GM23338 (cell line): ENCODE measurements at regions not wholly inside any gene's neighbourhood (a gene's known extent, or its start where the extent isn't known, plus 50 kb on each side); places are given as distances from the start of the nearest gene placed in this dataset.

Experiments
- ATAC-seq: fragments of 200-7000 bp; cut with Tn5 transposase; 3 replicates; pipeline ENCODE4 v1.9.1; 2020
- DNase-seq: peaks from one replicate; pipeline ENCODE4 v3.0.0-alpha.2; 2015; ENCODE audit warnings: low spot score
- H2AFZ ChIP-seq: fragments of 200-600 bp; sonication (generic); 2 replicates; pipeline ENCODE4 v1.8.0; 2016; ENCODE audit warnings: antibody characterized with exemption, mild to moderate bottlenecking, moderate library complexity
- H3F3A ChIP-seq: fragments of 200-600 bp; sonication (generic); replicated peaks from 2 replicates; pipeline ENCODE4 v1.8.0; 2017; ENCODE audit warnings: antibody characterized with exemption, mixed run types, low read depth
- H3K27ac ChIP-seq: fragments of 200-600 bp; sonication (generic); 2 replicates; pipeline ENCODE4 v1.6.1; 2016; ENCODE audit warnings: low read depth
- H3K27me3 ChIP-seq: fragments of 200-600 bp; sonication (generic); 2 replicates; pipeline ENCODE4 v1.8.0; 2016; ENCODE audit warnings: mild to moderate bottlenecking, mixed run types, moderate library complexity; ENCODE audit not compliant: insufficient read depth
- H3K36me3 ChIP-seq: fragments of 200-600 bp; sonication (generic); 2 replicates; pipeline ENCODE4 v1.8.0; 2016; ENCODE audit warnings: mild to moderate bottlenecking; ENCODE audit not compliant: insufficient read depth
- H3K4me1 ChIP-seq: fragments of 200-600 bp; sonication (generic); 2 replicates; pipeline ENCODE4 v1.8.0; 2016; ENCODE audit warnings: mild to moderate bottlenecking, moderate library complexity; ENCODE audit not compliant: insufficient read depth
- H3K4me2 ChIP-seq: fragments of 200-600 bp; sonication (generic); 2 replicates; pipeline ENCODE4 v1.7.1; 2017; ENCODE audit warnings: mixed run types
- H3K4me3 ChIP-seq: fragments of 200-600 bp; sonication (generic); 2 replicates; pipeline ENCODE4 v1.6.1; 2016; ENCODE audit warnings: mixed run types
- H3K79me2 ChIP-seq: fragments of 200-600 bp; sonication (generic); replicated peaks from 2 replicates; pipeline ENCODE4 v1.8.0; 2017; ENCODE audit warnings: mild to moderate bottlenecking; ENCODE audit not compliant: insufficient read depth
- H3K9me2 ChIP-seq: fragments of 200-600 bp; sonication (generic); 2 replicates; pipeline ENCODE4 v1.8.0; 2017; ENCODE audit not compliant: insufficient read depth
- H4K20me1 ChIP-seq: fragments of 200-600 bp; sonication (generic); replicated peaks from 2 replicates; pipeline ENCODE4 v1.8.0; 2017; ENCODE audit warnings: mild to moderate bottlenecking; ENCODE audit not compliant: insufficient read depth
- H3K27ac Mint-ChIP-seq: 2 replicates; pipeline ENCODE4 v1.8.0; 2020; ENCODE audit warnings: inconsistent platforms, mild to moderate bottlenecking, moderate library complexity, mixed read lengths
- H3K27me3 Mint-ChIP-seq: 3 replicates; pipeline ENCODE4 v1.8.0; 2022; ENCODE audit warnings: low read depth, mild to moderate bottlenecking, moderate library complexity, mixed read lengths, inconsistent platforms; ENCODE audit not compliant: insufficient read depth, poor library complexity
- H3K36me3 Mint-ChIP-seq: 3 replicates; pipeline ENCODE4 v1.8.0; 2021; ENCODE audit warnings: low read depth, mild to moderate bottlenecking, inconsistent platforms, moderate library complexity, mixed read lengths
- H3K4me1 Mint-ChIP-seq: 3 replicates; pipeline ENCODE4 v1.8.0; 2020; ENCODE audit warnings: mild to moderate bottlenecking, inconsistent platforms, mixed read lengths
- H3K4me3 Mint-ChIP-seq: 3 replicates; pipeline ENCODE4 v1.8.0; 2021; ENCODE audit warnings: moderate library complexity, mild to moderate bottlenecking, inconsistent platforms, mixed read lengths
- H3K9me3 Mint-ChIP-seq: 3 replicates; pipeline ENCODE4 v1.8.0; 2020; ENCODE audit warnings: moderate library complexity, mild to moderate bottlenecking, inconsistent platforms, mixed read lengths
- CTCF ChIP-seq, 2 experiments: fragments of 200-600 bp in 1 of 2; sonication (generic) in 1 of 2; conservative IDR thresholded peaks; 2 replicates each; pipeline versions ENCODE4 v1.5.1 to v1.6.1; 2016 to 2017; ENCODE audit warnings: antibody characterized with exemption in 2 of 2, low read depth in 2 of 2, mild to moderate bottlenecking in 2 of 2, moderate library complexity in 1 of 2
- ETS1 ChIP-seq: IDR thresholded peaks from 2 replicates; pipeline ENCODE4 v1.6.1; 2016; ENCODE audit warnings: antibody characterized with exemption
- EZH2 ChIP-seq: fragments of 200-600 bp; sonication (generic); IDR thresholded peaks from one replicate; pipeline ENCODE4 v1.8.0; 2017; ENCODE audit warnings: antibody characterized with exemption, mild to moderate bottlenecking, low read depth; ENCODE audit not compliant: unreplicated experiment
- NANOG ChIP-seq: IDR thresholded peaks from 2 replicates; pipeline ENCODE4 v1.6.1; 2016; ENCODE audit warnings: antibody characterized with exemption, borderline replicate concordance
- POLR2AphosphoS5 ChIP-seq: IDR thresholded peaks from 2 replicates; pipeline ENCODE4 v1.6.1; 2016; ENCODE audit warnings: antibody characterized with exemption, low read depth
- REST ChIP-seq: IDR thresholded peaks from one replicate; pipeline ENCODE4 v1.6.1; 2018; ENCODE audit warnings: antibody characterized with exemption; ENCODE audit not compliant: unreplicated experiment
- STAT1 ChIP-seq: IDR thresholded peaks from one replicate; pipeline ENCODE4 v1.6.1; 2016; ENCODE audit warnings: antibody characterized with exemption; ENCODE audit not compliant: unreplicated experiment
- ZNF114 ChIP-seq: fragments of 250-450 bp; sonication (Bioruptor Pico); IDR thresholded peaks from 2 replicates; pipeline ENCODE4 v1.5.0; 2020; ENCODE audit warnings: mild to moderate bottlenecking, moderate library complexity
- ZNF331 ChIP-seq: fragments of 250-450 bp; sonication (Bioruptor Pico); IDR thresholded peaks from 2 replicates; pipeline ENCODE4 v1.5.0; 2020; ENCODE audit warnings: low read depth, mild to moderate bottlenecking, moderate library complexity

GRCh38 chr3:135449046-135449445, 516.5 kb upstream of the PPP2R3A start:
- no peak overlapping the region for H2AFZ ChIP-seq
- Mint-ChIP-seq H3K27ac (no peak overlapping the region), H3K36me3 (no peaks in the 10 kb centered on the region; the same call in 2 of the 3 replicates), H3K4me3 (no peak overlapping the region), H3K27me3 (peaks cover 3% of the 10 kb centered on the region), H3K4me1 (peaks cover 8% of the 10 kb centered on the region; the same call in 1 of the 3 replicates), H3K9me3 (no peaks in the 10 kb centered on the region; the same call in 2 of the 3 replicates)
- H3F3A ChIP-seq = no peaks in the 10 kb centered on the region
- no peaks in the 10 kb centered on the region; the same call in 1 of the 2 replicates for H3K9me2 ChIP-seq
- no peak overlapping the region for H3K4me3 ChIP-seq
- no peaks in the 10 kb centered on the region for H3K79me2 ChIP-seq
- no peak overlapping the region for H3K27ac ChIP-seq
- ATAC-seq (no peak), DNase-seq (no peak)
- no peak overlapping the region for H3K4me2 ChIP-seq
- no peaks in the 10 kb centered on the region for H4K20me1 ChIP-seq
- no peaks in the 10 kb centered on the region for H3K36me3 ChIP-seq
- no peaks in the 10 kb centered on the region for H3K27me3 ChIP-seq
- TF ChIP-seq REST = no peak
- no peak for TF ChIP-seq ZNF114 (CRISPR knock-in tag)
- no peak for TF ChIP-seq ETS1
- no peak for TF ChIP-seq STAT1
- TF ChIP-seq EZH2 = no peak
- no peaks in the 10 kb centered on the region for H3K4me1 ChIP-seq

DNA sequence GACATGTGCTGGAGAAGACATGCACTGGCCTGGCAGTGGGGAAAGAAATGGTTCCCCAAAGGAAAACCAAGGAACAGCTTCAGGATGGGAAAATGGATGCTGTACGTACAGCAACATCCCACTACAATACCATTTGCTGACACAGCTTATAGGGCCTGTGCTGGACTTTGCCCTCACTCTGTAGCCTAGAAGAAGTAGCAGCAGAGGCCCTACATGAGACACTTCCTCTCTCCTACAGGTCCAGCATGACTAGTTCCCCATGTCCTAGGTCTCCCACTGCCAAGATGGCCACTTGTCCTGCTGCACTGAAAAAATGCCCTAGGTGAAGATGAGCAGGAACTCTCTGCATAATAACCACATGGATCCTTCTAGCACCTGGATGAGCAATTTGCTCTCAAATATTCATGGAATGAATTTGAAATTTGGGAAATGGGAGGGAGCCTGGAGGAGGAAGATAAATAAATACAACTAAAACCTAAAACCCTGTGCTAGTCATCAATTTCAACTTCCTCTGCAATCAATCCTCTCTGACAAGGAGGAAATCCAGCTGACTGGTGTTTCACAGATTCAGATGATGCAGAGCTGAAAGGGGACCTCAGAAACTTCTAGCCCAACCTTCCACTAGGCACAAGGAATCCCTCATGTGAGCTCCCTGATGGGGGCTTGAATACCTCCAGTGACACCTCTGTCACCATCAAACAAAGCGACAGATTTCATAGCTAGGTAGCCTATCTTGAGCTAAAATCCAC, 514.3 kb upstream of the PPP2R3A start:
- Mint-ChIP-seq H3K9me3 (peaks cover 5% of the 10 kb centered on the region; the same call in 2 of the 3 replicates), H3K4me1 (peaks cover 17% of the 10 kb centered on the region; the same call in 2 of the 3 replicates), H3K27ac (no peak overlapping the region), H3K36me3 (no peaks in the 10 kb centered on the region; the same call in 2 of the 3 replicates), H3K4me3 (no peak overlapping the region), H3K27me3 (peaks cover 1% of the 10 kb centered on the region)
- H3K4me3 ChIP-seq = no peak overlapping the region
- no peak for DNase-seq
- H3K9me2 ChIP-seq = no peaks in the 10 kb centered on the region; the same call in 1 of the 2 replicates
- no peak overlapping the region for H3K4me2 ChIP-seq
- no peaks in the 10 kb centered on the region for H4K20me1 ChIP-seq
- no peak for ATAC-seq
- H3F3A ChIP-seq = no peaks in the 10 kb centered on the region
- no peaks in the 10 kb centered on the region for H3K4me1 ChIP-seq
- no peaks in the 10 kb centered on the region for H3K27me3 ChIP-seq
- H3K79me2 ChIP-seq = no peaks in the 10 kb centered on the region
- no peak overlapping the region for H3K27ac ChIP-seq
- no peak overlapping the region for H2AFZ ChIP-seq
- no peaks in the 10 kb centered on the region for H3K36me3 ChIP-seq
- TF ChIP-seq POLR2AphosphoS5 (no peak), NANOG (no peak), CTCF (conservative IDR thresholded peaks at IDR 0.05; ENCODE audit: low read depth in 2 of 2) (no peak), ZNF331 (CRISPR knock-in tag) (no peak), ZNF114 (CRISPR knock-in tag) (no peak)
